KOPT-K1 (cell line): ENCODE measurements at regions not wholly inside any gene's neighbourhood (a gene's known extent, or its start where the extent isn't known, plus 50 kb on each side); places are given as distances from the start of the nearest gene placed in this dataset.

Source experiments
- H3K27ac ChIP-seq: fragments of 200-600 bp; sonication (generic); 2 replicates; pipeline ENCODE4 v1.5.1; 2016; ENCODE audit warnings: antibody characterized with exemption, mild to moderate bottlenecking, low read depth, low read length; ENCODE audit not compliant: poor library complexity, severe bottlenecking
- H3K36me3 ChIP-seq: fragments of 200-600 bp; sonication (generic); 2 replicates; pipeline ENCODE4 v1.5.1; 2017; ENCODE audit warnings: antibody characterized with exemption, mild to moderate bottlenecking, low read length, moderate library complexity; ENCODE audit not compliant: insufficient read depth
- H3K9me3 ChIP-seq: fragments of 200-600 bp; sonication (generic); 2 replicates; pipeline ENCODE4 v1.5.1; 2017; ENCODE audit warnings: antibody characterized with exemption, low read length, mild to moderate bottlenecking; ENCODE audit not compliant: insufficient read depth, poor library complexity, severe bottlenecking

- Histone ChIP-seq H3K9me3 (no peaks in the 10 kb centered on the region), H3K27ac (no peak overlapping the region)
Measured at GRCh38 chr21:27388825-27389224, 421.9 kb upstream of the ADAMTS5 start.

GRCh38 chr21:27382404-27382803, 415.5 kb upstream of the ADAMTS5 start:
- Histone ChIP-seq H3K36me3 (no peaks in the 10 kb centered on the region), H3K27ac (no peak overlapping the region), H3K9me3 (no peaks in the 10 kb centered on the region)

More at GRCh38 chr21:27388825-27389224, 421.9 kb upstream of the ADAMTS5 start:
- no peaks in the 10 kb centered on the region for H3K36me3 ChIP-seq

GRCh38 chr21:27380303-27380702, 413.4 kb upstream of the ADAMTS5 start:
- no peaks in the 10 kb centered on the region for H3K36me3 ChIP-seq

GRCh38 chr21:27379354-27379753, 412.5 kb upstream of the ADAMTS5 start:
- no peaks in the 10 kb centered on the region for H3K36me3 ChIP-seq
- no peaks in the 10 kb centered on the region for H3K9me3 ChIP-seq
- no peak overlapping the region for H3K27ac ChIP-seq

More at GRCh38 chr21:27380303-27380702, 413.4 kb upstream of the ADAMTS5 start:
- H3K27ac ChIP-seq = no peak overlapping the region
- no peaks in the 10 kb centered on the region for H3K9me3 ChIP-seq

DNA sequence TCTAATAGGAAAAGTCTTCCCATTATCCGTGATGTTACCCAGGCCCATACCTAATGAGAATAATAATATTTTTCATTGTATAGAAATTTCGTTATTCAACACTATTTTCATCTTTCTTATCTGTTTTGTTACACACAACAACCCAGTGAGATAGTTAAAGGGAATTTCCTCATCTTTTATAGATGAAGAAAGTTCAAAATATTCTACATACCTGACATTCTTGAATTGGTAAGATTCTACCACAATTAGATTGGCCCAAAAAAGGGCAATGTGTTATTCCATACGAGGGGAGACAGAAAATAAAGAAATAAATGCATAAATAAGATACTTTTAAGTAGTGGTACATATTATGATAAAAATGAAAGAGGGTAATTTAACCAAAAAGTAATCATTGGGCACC, 405.5 kb upstream of the ADAMTS5 start:
- Histone ChIP-seq H3K27ac (no peak overlapping the region), H3K9me3 (no peaks in the 10 kb centered on the region), H3K36me3 (no peaks in the 10 kb centered on the region)

- Histone ChIP-seq H3K36me3 (no peaks in the 10 kb centered on the region), H3K9me3 (no peaks in the 10 kb centered on the region), H3K27ac (no peak overlapping the region)
Measured at GRCh38 chr21:27371975-27372331, 405.1 kb upstream of the ADAMTS5 start.

DNA sequence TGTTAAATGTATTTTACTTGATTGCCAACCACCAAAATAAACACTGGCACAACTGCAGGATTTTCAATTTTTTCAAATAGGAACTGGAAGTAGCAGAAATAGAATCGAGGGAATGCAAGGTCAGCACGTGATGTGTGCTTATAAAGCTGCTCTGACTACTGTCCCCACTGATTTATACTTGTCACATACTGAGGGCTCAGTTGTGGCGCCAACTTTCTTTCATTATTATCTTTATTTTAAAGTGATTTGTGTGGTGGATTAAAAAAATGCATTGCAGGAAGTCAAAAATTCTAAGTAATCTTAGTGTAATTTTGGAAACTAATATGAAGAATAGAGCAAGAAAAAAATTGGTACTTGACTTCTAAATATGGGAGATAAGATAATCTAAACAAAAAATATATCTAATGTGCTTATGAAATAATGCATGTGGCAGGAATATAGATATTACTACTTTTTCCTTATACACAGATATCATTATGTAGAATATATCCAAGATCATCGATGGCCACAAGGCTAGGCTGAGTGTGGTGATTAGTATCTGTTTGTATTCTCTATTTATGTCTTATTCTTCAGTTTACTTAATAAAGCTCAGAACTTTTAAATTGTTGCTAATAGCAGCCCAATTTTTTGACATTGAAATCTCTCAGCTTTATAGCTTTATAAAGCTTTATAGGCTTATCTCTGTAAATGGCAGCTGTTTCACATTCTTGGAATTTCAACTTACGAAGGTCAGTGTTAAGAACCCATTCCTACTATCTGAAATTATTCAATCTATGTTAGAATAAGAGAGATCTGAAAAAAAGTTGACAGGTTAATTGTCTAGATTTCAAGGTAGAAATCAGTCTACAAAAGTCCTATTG, 404.5 kb upstream of the ADAMTS5 start:
- Histone ChIP-seq H3K36me3 (no peaks in the 10 kb centered on the region), H3K9me3 (no peaks in the 10 kb centered on the region), H3K27ac (no peak overlapping the region)

GRCh38 chr21:27369978-27370571, 403.2 kb upstream of the ADAMTS5 start:
- no peaks in the 10 kb centered on the region for H3K36me3 ChIP-seq
- H3K27ac ChIP-seq = no peak overlapping the region
- no peaks in the 10 kb centered on the region for H3K9me3 ChIP-seq

DNA sequence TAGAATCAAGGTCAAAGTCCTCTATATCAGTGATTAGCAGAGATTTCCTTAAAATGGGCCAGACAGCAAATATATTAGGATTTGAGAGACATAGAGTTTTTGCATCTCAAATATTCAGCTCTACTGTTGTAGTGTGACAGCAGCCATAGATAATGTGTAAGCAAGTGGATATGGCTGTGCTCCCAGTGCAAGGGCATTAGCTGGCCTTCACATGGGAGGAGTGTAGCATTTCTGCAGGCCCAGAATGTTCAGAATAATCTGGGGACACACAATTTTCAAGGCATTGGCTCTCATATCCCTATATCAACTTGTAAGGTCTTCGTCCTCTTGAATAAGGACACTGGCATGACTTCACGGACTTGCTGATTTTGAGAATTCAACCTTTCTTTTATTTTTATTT, 402.3 kb upstream of the ADAMTS5 start:
- Histone ChIP-seq H3K36me3 (no peaks in the 10 kb centered on the region), H3K9me3 (no peaks in the 10 kb centered on the region), H3K27ac (no peak overlapping the region)

- Histone ChIP-seq H3K27ac (no peak overlapping the region), H3K36me3 (no peaks in the 10 kb centered on the region), H3K9me3 (no peaks in the 10 kb centered on the region)
Measured at GRCh38 chr21:27366646-27367235, 399.9 kb upstream of the ADAMTS5 start.

DNA sequence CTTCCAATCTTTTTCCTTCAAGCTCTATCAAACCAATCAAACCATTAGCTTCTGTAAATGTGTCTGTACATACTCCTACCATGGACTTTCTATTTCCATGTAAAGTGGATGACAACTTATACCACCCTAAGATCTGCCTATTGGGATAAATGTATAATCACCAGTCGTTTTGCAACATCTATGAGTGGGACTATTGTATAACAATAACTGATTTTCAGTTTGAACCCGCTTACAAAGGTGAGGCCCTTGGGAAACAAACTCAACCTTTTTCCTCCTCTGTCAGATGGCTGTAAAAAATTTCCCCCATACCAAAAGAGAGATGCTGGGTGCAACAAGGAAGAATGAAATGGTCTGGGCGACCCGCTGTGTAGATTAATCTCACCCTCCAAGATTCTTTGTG, 399.1 kb upstream of the ADAMTS5 start:
- Histone ChIP-seq H3K36me3 (no peaks in the 10 kb centered on the region), H3K9me3 (no peaks in the 10 kb centered on the region), H3K27ac (no peak overlapping the region)

- H3K36me3 ChIP-seq = no peaks in the 10 kb centered on the region
- H3K9me3 ChIP-seq = no peaks in the 10 kb centered on the region
- H3K27ac ChIP-seq = no peak overlapping the region
Measured at GRCh38 chr21:27365394-27365793, 398.5 kb upstream of the ADAMTS5 start.

- no peak overlapping the region for H3K27ac ChIP-seq
- H3K36me3 ChIP-seq = no peaks in the 10 kb centered on the region
- no peaks in the 10 kb centered on the region for H3K9me3 ChIP-seq
Measured at GRCh38 chr21:27363719-27364477, 397.0 kb upstream of the ADAMTS5 start.

DNA sequence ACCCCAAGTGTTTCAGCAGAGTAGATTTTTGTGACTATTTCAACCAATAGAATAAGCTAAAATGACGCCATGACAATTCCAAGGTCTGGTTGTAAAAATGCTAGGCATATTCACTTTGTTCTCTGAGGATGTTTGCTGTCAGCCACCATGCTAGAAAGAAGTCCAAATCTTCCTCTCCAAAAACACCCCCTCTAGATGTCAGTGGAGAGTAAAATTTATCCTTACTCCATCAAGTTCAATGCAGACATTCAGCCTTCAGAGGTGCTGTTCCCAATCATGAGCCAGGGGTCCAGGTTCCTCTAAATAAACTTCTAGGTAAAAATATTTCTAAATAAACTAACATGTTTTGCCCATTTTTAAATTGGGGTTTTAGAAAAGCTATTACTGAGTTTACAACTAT, 395.4 kb upstream of the ADAMTS5 start:
- H3K9me3 ChIP-seq = no peaks in the 10 kb centered on the region

GRCh38 chr21:27359141-27359540, 392.3 kb upstream of the ADAMTS5 start:
- Histone ChIP-seq H3K9me3 (no peaks in the 10 kb centered on the region), H3K36me3 (no peaks in the 10 kb centered on the region), H3K27ac (no peak overlapping the region)

More for the DNA sequence above, 395.4 kb upstream of the ADAMTS5 start:
- Histone ChIP-seq H3K27ac (no peak overlapping the region), H3K36me3 (no peaks in the 10 kb centered on the region)
